Neuronal stem cell (in vitro differentiated cells): ENCODE measurements at regions not wholly inside any gene's neighbourhood (a gene's known extent, or its start where the extent isn't known, plus 50 kb on each side); places are given as distances from the start of the nearest gene placed in this dataset.

Source experiments
- DNase-seq: peaks from one replicate; pipeline ENCODE4 v3.0.0-alpha.2; 2013; ENCODE audit warnings: low spot score
- H2AFZ ChIP-seq: one replicate; pipeline ENCODE4 v1.6.1; 2013; ENCODE audit warnings: mild to moderate bottlenecking, low read length, inconsistent platforms
- H2AK5ac ChIP-seq: 2 replicates; pipeline ENCODE4 v1.6.1; 2013; ENCODE audit warnings: low read depth, mild to moderate bottlenecking, inconsistent platforms, low read length, moderate library complexity, mixed read lengths
- H2BK120ac ChIP-seq: 2 replicates; pipeline ENCODE4 v1.6.1; 2013; ENCODE audit warnings: low read depth, mild to moderate bottlenecking, inconsistent platforms, low read length, moderate library complexity, mixed read lengths
- H2BK12ac ChIP-seq: one replicate; pipeline ENCODE4 v1.6.1; 2013; ENCODE audit warnings: low read length, inconsistent platforms
- H2BK15ac ChIP-seq: 2 replicates; pipeline ENCODE4 v1.6.1; 2013; ENCODE audit warnings: mild to moderate bottlenecking, low read length, inconsistent platforms, mixed read lengths
- H2BK5ac ChIP-seq: one replicate; pipeline ENCODE4 v1.6.1; 2013; ENCODE audit warnings: inconsistent platforms, mild to moderate bottlenecking, low read length, moderate library complexity
- H3K14ac ChIP-seq: one replicate; pipeline ENCODE4 v1.6.1; 2013; ENCODE audit warnings: low read length, inconsistent platforms
- H3K18ac ChIP-seq: 2 replicates; pipeline ENCODE4 v1.6.1; 2013; ENCODE audit warnings: low read length, inconsistent platforms
- H3K23ac ChIP-seq: 2 replicates; pipeline ENCODE4 v1.6.1; 2013; ENCODE audit warnings: low read depth, mild to moderate bottlenecking, mixed read lengths, low read length, inconsistent platforms; ENCODE audit not compliant: poor library complexity
- H3K27ac ChIP-seq: replicated peaks from 3 replicates; pipeline ENCODE4 v1.5.1; 2013; ENCODE audit warnings: low read length, inconsistent platforms
- H3K27me3 ChIP-seq, 3 experiments: 2 replicates each; pipeline ENCODE4 v1.6.1; 2013; ENCODE audit warnings: low read length in 3 of 3, mild to moderate bottlenecking in 2 of 3, inconsistent platforms in 1 of 3, low read depth in 1 of 3, mixed read lengths in 1 of 3, moderate library complexity in 1 of 3; ENCODE audit not compliant: control insufficient read depth in 3 of 3, insufficient read depth in 3 of 3
- H3K36me3 ChIP-seq, 2 donors: replicated peaks in 1 of 2; 2 replicates each; pipeline ENCODE4 v1.6.1; 2013; ENCODE audit warnings: low read length in 2 of 2; ENCODE audit not compliant: control insufficient read depth in 2 of 2, insufficient read depth in 2 of 2
- H3K4ac ChIP-seq: 2 replicates; pipeline ENCODE4 v1.6.1; 2013; ENCODE audit warnings: inconsistent platforms, mild to moderate bottlenecking, low read length, moderate library complexity
- H3K4me1 ChIP-seq, 2 donors: 1 replicate in 1 of 2; 2 replicates in 1 of 2; pipeline ENCODE4 v1.6.1; 2013; ENCODE audit warnings: low read length in 2 of 2, low read depth in 1 of 2; ENCODE audit not compliant: control insufficient read depth in 2 of 2, insufficient read depth in 1 of 2
- H3K4me2 ChIP-seq: one replicate; pipeline ENCODE4 v1.6.1; 2013; ENCODE audit warnings: mild to moderate bottlenecking, low read length, inconsistent platforms; ENCODE audit not compliant: insufficient read depth, poor library complexity, severe bottlenecking
- H3K4me3 ChIP-seq, 2 donors: 2 replicates each; pipeline ENCODE4 v1.5.1; 2013; ENCODE audit warnings: low read length in 2 of 2, mild to moderate bottlenecking in 2 of 2, inconsistent platforms in 1 of 2, moderate library complexity in 1 of 2
- H3K79me1 ChIP-seq: one replicate; pipeline ENCODE4 v1.6.1; 2013; ENCODE audit warnings: low read depth, mild to moderate bottlenecking, inconsistent platforms, low read length, moderate library complexity
- H3K9ac ChIP-seq: one replicate; pipeline ENCODE4 v1.6.1; 2013; ENCODE audit warnings: mild to moderate bottlenecking, low read depth, low read length, inconsistent platforms; ENCODE audit not compliant: poor library complexity
- H3K9me3 ChIP-seq, 2 donors: replicated peaks in 1 of 2; 2 replicates each; pipeline versions ENCODE3 to v1.6.1; 2013; ENCODE audit warnings: low read length in 2 of 2, mild to moderate bottlenecking in 2 of 2, inconsistent platforms in 1 of 2, low read depth in 1 of 2, mixed read lengths in 1 of 2, moderate library complexity in 1 of 2; ENCODE audit not compliant: control insufficient read depth in 2 of 2, insufficient read depth in 1 of 2
- H4K8ac ChIP-seq: one replicate; pipeline ENCODE4 v1.6.1; 2013; ENCODE audit warnings: low read depth, mild to moderate bottlenecking, inconsistent platforms, low read length, moderate library complexity
- H4K91ac ChIP-seq: one replicate; pipeline ENCODE4 v1.6.1; 2013; ENCODE audit warnings: low read length, low read depth, mild to moderate bottlenecking, inconsistent platforms; ENCODE audit not compliant: poor library complexity
- WGBS, 2 donors: extraction: QIAGEN DNeasy Blood & Tissue Kit; methylation state at CpG; one replicate each; pipeline ENCODE4 v1.1.7; 2013; ENCODE audit warnings: missing lambda C conversion rate in 2 of 2, mixed read lengths in 1 of 2; ENCODE audit not compliant: insufficient read length in 2 of 2, insufficient replicate concordance in 1 of 2; ENCODE audit errors: extremely low coverage in 2 of 2; 5-methylcytosine and 5-hydroxymethylcytosine counted together

- no peak overlapping the region for H2BK5ac ChIP-seq
- H3K4me3 ChIP-seq = no peak overlapping the region
- no peak overlapping the region for H2AFZ ChIP-seq
- no peak overlapping the region for H3K4ac ChIP-seq
- no peak overlapping the region for H2AK5ac ChIP-seq
- no peak overlapping the region for H3K9ac ChIP-seq
- H3K36me3 ChIP-seq = no peaks in the 10 kb centered on the region
- no peaks in the 10 kb centered on the region for H3K79me1 ChIP-seq
- no peak overlapping the region for H2BK15ac ChIP-seq
- H3K23ac ChIP-seq = no peak overlapping the region
- WGBS, 2 donors = no CpG with 5 or more reads among the region's 4 CpGs
- H4K91ac ChIP-seq = no peak overlapping the region
- H3K18ac ChIP-seq = no peak overlapping the region
- no peak overlapping the region for H3K27ac ChIP-seq
- H3K9me3 ChIP-seq = no peaks in the 10 kb centered on the region
- no peak for DNase-seq
- H4K8ac ChIP-seq = no peak overlapping the region
- H3K4me2 ChIP-seq = no peak overlapping the region
- H3K27me3 ChIP-seq = no peaks in the 10 kb centered on the region
- H3K14ac ChIP-seq = no peak overlapping the region
- peaks cover 0 to 2% of the 10 kb centered on the region in 2 donors for H3K4me1 ChIP-seq
- H2BK120ac ChIP-seq = no peak overlapping the region
- no peak overlapping the region for H2BK12ac ChIP-seq
Observed at GRCh38 chr9:107789001-107789700, 299.6 kb upstream of the KLF4 start.

GRCh38 chr9:107786561-107786960 is 297.0 kb upstream of the KLF4 start:
- no peaks in the 10 kb centered on the region for H3K9me3 ChIP-seq
- H2BK12ac ChIP-seq = no peak overlapping the region
- no peaks in the 10 kb centered on the region for H3K79me1 ChIP-seq
- H2BK120ac ChIP-seq = no peak overlapping the region
- no peak overlapping the region for H2BK5ac ChIP-seq
- no peak overlapping the region for H2BK15ac ChIP-seq
- no peak overlapping the region for H3K27ac ChIP-seq
- no peak overlapping the region for H3K4me3 ChIP-seq
- no peak overlapping the region for H3K23ac ChIP-seq
- no peak overlapping the region for H3K14ac ChIP-seq
- no peak overlapping the region for H3K4me2 ChIP-seq
- no peak overlapping the region for H2AK5ac ChIP-seq
- H3K36me3 ChIP-seq = no peaks in the 10 kb centered on the region
- H2AFZ ChIP-seq = no peak overlapping the region
- no peaks in the 10 kb centered on the region for H3K27me3 ChIP-seq
- DNase-seq = no peak
- H3K4me1 ChIP-seq = peaks cover 0 to 3% of the 10 kb centered on the region in 2 donors
- H3K9ac ChIP-seq = no peak overlapping the region
- no CpG with 5 or more reads among the region's 2 CpGs for WGBS, 2 donors
- H3K4ac ChIP-seq = no peak overlapping the region
- H3K18ac ChIP-seq = no peak overlapping the region
- no peak overlapping the region for H4K8ac ChIP-seq
- H4K91ac ChIP-seq = no peak overlapping the region

DNA sequence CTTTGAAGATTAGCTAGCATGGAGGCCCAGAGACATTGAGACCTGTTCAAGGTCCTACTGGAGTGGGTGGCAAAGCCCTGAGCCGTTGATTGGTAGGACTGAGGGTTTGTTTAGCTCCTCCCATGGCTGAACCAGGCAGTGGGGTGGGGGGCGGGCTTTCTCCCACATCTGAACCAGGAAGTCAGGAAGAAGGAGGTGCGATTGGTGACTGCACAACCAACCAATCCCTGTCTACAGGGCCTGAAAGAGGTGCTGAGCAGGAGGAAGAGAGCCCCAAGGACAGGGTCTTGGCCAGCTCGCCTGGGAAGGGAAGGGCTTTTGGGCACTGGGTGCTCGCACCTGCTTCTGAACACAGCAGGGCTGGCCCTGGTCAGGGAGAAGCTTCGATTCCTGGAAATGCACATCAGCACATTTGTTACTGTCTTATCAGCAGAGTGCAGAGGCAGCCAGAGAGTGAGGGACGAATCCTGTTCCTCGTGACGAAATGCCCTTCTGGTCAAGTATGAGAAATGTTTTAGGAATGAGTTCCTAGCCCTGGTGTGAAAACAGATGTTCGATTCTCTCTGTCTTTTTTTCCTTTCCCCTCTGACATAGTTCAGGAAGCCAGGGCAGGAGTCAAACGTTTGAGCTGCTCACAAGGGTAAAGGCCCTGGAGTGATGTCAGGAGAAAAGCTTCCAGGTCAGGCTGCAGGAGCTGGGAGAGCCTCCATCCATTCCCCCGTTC is 294.8 kb upstream of the KLF4 start:
- no peaks in the 10 kb centered on the region for H3K9me3 ChIP-seq
- no peak overlapping the region for H3K4me3 ChIP-seq
- H2BK12ac ChIP-seq = no peak overlapping the region
- H2AK5ac ChIP-seq = no peak overlapping the region
- no peak overlapping the region for H4K8ac ChIP-seq
- no CpG with 5 or more reads among the region's 12 CpGs for WGBS, 2 donors
- no peak overlapping the region for H3K18ac ChIP-seq
- H3K14ac ChIP-seq = no peak overlapping the region
- H2AFZ ChIP-seq = peak overlapping the region; percentile 66
- H2BK120ac ChIP-seq = no peak overlapping the region
- no peak overlapping the region for H3K4ac ChIP-seq
- H3K79me1 ChIP-seq = no peaks in the 10 kb centered on the region
- no peak overlapping the region for H4K91ac ChIP-seq
- DNase-seq = no peak
- H3K27me3 ChIP-seq = no peaks in the 10 kb centered on the region
- no peak overlapping the region for H2BK15ac ChIP-seq
- H3K4me1 ChIP-seq = peaks cover 0 to 3% of the 10 kb centered on the region in 2 donors
- no peaks in the 10 kb centered on the region for H3K36me3 ChIP-seq
- no peak overlapping the region for H3K4me2 ChIP-seq
- no peak overlapping the region for H2BK5ac ChIP-seq
- no peak overlapping the region for H3K23ac ChIP-seq
- H3K9ac ChIP-seq = no peak overlapping the region
- no peak overlapping the region for H3K27ac ChIP-seq

DNA sequence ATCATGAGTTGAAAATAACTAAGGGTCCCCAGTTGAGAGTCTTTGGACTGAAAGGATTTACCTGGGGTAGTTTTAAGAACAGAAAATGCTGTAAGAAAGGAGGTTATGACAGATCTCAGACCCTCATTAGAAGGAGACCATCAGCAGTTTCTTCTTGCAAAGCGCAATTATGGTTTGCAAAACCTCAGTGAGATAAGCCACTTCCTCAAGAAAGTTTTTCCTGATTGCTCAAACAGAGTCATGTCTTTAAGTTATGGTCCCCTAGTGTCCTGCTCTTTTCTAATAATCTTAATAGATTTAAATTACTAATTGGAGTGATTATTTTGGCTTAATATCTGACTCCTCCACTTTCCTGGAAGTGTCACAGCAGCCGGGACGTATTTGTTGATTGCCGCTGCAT is 293.2 kb upstream of the KLF4 start:
- Histone ChIP-seq H3K27ac (no peak overlapping the region), H3K27me3 (no peaks in the 10 kb centered on the region)

More for the DNA sequence above, 293.2 kb upstream of the KLF4 start:
- H2BK12ac ChIP-seq = no peak overlapping the region
- H3K4me2 ChIP-seq = no peak overlapping the region
- no peak overlapping the region for H4K8ac ChIP-seq
- H2BK5ac ChIP-seq = no peak overlapping the region
- H4K91ac ChIP-seq = no peak overlapping the region
- H3K18ac ChIP-seq = no peak overlapping the region
- H3K9ac ChIP-seq = no peak overlapping the region
- H3K14ac ChIP-seq = no peak overlapping the region
- no peak overlapping the region for H2AK5ac ChIP-seq
- H3K4me1 ChIP-seq = peaks cover 0 to 3% of the 10 kb centered on the region in 2 donors
- H3K4ac ChIP-seq = no peak overlapping the region
- no peak overlapping the region for H3K23ac ChIP-seq
- H3K36me3 ChIP-seq = no peaks in the 10 kb centered on the region
- WGBS, 2 donors = no CpG with 5 or more reads among the region's 4 CpGs
- no peak overlapping the region for H3K4me3 ChIP-seq
- H3K9me3 ChIP-seq = peaks cover 0 to 3% of the 10 kb centered on the region in 2 donors
- no peak overlapping the region for H2BK120ac ChIP-seq
- DNase-seq = no peak
- no peak overlapping the region for H2BK15ac ChIP-seq
- no peaks in the 10 kb centered on the region for H3K79me1 ChIP-seq
- H2AFZ ChIP-seq = no peak overlapping the region
